ENCODE measurements at regions not wholly inside any gene's neighbourhood (a gene's known extent, or its start where the extent isn't known, plus 50 kb on each side); places are given as distances from the start of the nearest gene placed in this dataset.

GRCh38 chr3:159273070-159273469 is 471.2 kb downstream of the MFSD1 start:
- TF ChIP-seq POLR2AphosphoS5 (IDR thresholded peaks at IDR 0.05; ENCODE audit: low read depth, low read length): no peak
- no peak for TF ChIP-seq POLR2A (IDR thresholded peaks at IDR 0.05; ENCODE audit: low read depth, low read length)
- no peak for TF ChIP-seq TAF1 (IDR thresholded peaks at IDR 0.05; ENCODE audit: borderline replicate concordance, low read depth, low read length)

Measured in GM12892 (cell line).